Stimulated activated CD8-positive, alpha-beta memory T cell treated with anti-CD3 and anti-CD28 coated beads, Interleukin-12 subunit alpha, Interleukin-12 subunit beta, amount 100 ng/mL, for 24 hours (primary cell): ENCODE measurements at regions not wholly inside any gene's neighbourhood (a gene's known extent, or its start where the extent isn't known, plus 50 kb on each side); places are given as distances from the start of the nearest gene placed in this dataset.
"Not testable (repeated sequence)": the region's sequence is repeated elsewhere in the genome, so short reads cannot be mapped to it uniquely, and the experiment has no call there.

Source experiments
- DNase-seq: peaks from one replicate; pipeline ENCODE4 v3.0.0-alpha.2; 2020; ENCODE audit errors: extremely low read depth

DNA sequence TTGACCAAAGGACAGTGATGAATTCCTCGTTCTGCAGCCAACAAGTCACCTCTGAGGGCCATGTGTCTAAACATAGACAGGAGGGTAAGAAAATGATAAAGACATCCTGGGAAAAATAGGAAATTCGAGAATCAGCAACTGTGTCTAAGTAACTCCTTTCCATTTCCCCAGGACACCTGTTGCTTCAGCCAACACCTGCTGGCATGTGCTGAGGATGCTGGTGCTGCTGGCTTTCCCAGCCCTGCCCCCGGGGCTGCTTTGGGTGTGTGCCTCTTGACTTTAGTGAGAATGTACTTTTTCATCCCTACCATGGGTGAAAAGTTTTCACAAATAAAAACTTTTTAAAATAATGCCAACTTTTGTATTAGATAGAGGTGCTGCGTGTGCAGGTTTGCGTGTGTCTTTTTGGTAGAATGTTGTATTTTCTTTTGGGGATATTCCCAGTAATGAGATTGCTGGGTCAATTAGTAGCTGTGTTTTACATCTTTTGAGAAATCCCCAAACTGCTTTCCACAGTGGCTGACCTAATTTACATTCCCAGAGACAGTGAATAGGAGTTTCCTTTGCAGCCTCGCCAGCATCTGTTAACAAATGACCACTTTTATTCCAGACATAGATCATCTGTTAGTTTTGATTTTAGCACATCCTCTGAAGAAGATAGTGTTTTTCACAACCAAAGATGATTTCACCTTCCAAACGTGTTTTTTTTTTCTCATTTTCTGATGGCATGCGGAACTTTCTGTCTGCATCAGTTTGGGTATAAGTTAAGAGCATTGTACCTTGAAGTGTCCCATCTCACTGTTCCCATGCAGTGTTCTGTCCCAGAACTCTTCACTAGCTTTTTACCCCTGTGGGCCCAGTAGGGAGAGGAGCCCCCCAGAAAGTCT is 104.2 kb upstream of the ACBD5 start:
- DNase-seq = no peak

DNA sequence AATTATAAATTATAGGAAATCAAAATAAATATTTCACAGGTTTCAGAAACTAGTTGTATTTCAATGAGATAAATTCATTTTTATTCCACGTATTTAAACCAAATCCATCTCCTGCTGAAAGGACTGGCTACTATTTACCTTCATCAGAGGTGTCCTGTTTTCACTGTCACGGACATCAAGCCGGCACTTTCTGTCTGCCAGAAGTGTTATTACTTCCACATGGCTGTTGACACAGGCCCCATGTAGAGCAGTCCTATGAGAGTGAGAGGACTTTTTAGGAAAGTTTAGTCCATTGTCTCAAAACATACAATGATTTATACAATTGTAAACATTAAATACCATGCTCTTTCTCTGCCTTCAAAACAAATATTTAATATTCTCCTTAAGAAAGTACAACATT is 100.4 kb upstream of the ACBD5 start:
- no peak for DNase-seq

DNA sequence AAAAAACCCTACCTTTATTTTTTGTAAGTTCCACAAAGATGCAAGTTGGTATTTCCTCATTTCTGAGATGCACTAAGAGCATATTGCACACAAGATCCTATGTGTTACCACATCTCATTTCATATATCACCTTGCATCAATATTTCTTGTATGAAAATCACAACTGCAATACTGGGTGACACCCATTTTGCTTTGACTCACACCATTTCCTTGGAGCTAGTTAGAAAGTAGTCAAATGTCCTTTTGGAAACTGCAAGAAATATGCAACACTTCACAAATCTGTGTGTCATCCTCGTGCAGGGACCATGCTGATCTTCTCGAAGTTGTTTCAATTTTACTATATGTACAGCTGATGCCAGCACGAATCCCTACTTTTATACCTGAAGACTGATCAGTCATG is 94.6 kb upstream of the ACBD5 start:
- not testable (repeated sequence) for DNase-seq

DNA sequence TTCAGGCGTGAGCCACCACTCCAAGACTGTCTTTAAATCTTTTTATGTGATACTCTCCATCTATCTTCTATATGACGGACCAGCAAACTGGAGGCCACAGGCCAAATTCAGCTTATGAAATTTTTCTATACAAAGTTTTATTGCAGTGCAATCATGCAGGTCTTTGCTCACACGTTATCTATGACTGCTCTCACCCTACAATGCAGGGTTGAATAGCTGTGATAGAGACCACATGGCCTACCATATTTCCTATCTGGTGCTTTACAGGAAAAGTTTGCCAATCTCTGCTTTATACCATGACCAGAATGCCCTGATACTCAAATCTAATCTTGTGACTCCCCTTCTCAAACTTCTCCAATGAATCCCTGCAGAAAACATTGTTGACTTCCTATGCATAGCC is 89.5 kb upstream of the ACBD5 start:
- DNase-seq = no peak

DNA sequence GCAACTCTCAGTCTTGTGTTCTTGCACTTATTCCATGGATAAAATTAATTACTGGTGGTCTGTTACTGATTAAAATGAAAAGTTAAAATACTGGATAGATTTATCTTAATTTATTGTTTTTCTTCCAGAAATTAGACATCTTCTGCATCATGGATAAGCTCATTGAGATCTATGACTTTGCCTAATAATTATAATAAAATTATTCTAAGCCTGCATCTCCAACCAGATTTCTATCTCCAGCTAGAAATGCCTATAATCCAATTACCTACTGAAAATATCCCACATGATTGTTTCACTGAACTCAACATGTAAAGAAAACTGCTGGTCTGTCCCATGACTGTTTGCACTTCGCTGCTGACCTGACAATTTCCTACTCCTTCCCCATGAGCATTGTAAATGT is 88.3 kb upstream of the ACBD5 start:
- no peak for DNase-seq

DNA sequence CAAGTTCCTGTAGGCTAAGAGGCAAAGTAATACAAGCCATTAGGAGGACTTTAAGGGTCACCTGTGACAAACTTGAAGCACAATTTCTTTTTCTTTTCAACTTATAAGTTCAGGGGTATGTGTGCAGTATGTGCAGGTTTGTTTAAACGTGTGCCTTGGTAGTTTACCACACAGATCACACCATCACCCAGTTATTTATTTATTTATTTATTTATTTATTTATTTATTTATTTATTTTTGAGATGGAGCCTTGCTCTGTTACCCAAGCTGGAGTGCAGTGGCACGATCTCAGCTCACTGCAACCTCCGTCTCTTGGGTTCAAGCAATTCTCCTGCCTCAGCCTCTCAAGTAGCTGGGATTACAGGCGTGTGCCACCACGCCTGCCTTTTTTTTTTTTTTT is 86.2 kb upstream of the ACBD5 start:
- not testable (repeated sequence) for DNase-seq

DNA sequence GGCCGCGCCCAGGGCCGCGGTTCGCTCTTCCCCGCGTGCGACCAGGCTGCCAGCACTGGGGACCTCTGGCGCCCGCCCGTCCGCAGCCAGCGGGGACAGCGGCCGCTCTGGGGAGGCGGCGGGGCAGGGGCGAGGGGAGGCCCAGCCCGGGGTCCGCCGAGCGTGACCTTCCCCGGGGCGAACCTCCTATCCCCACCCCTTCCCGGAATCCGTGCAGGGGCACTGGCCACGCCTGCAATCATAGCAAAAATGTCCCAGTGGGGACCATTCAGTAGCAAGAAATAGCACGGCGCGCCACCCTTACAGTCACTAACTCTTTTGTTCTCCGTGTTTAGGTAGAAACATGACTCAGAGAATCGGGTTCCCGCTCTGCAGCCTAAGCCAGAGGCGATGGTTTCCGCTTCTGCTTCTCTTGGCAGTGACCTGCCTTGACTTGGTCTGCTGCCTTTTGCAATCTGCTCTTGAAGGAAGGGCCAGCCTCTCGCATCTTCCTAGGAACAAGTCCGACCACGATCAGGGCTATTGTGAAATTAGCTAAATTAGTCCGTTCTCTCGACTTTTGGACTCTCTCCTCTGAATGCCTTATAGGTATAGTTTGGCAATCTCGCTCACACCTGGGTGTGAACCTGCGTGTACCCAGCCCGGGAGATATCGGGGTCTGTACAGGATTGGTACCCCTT is 79.3 kb upstream of the ACBD5 start:
- no peak for DNase-seq

DNA sequence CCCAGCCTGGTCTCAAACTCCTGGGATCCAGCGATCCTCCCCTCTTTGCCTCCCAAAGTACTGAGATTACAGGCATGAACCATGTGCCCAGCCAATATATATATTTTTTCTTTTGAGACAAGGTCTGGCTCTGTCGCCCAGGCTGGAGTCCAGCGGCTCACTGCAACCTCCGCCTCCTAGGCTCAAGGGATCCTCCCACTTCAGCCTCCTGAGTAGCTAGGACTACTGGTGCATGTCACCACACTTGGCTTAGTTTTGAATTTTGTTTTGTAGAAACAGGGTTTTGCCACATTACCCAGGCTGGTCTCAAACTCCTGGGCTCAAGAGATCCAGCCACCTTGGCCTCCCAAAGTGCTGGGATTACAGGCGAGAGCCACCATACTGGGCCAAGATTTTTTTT is 78.5 kb upstream of the ACBD5 start:
- not testable (repeated sequence) for DNase-seq

DNA sequence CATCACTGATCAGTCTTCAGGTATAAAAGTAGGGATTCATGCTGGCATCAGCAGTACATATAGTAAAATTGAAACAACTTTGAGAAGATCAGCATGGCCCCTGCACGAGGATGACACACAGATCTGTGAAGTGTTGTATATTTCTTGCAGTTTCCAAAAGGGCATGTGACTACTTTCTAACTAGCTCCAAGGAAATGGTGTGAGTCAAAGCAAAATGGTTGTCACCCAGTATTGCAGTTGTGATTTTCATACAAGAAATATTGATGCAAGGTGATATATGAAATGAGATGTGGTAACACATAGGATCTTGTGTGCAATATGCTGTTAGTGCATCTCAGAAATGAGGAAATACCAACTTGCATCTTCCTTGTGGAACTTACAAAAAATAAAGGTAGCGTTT is 74.5 kb upstream of the ACBD5 start:
- not testable (repeated sequence) for DNase-seq

DNA sequence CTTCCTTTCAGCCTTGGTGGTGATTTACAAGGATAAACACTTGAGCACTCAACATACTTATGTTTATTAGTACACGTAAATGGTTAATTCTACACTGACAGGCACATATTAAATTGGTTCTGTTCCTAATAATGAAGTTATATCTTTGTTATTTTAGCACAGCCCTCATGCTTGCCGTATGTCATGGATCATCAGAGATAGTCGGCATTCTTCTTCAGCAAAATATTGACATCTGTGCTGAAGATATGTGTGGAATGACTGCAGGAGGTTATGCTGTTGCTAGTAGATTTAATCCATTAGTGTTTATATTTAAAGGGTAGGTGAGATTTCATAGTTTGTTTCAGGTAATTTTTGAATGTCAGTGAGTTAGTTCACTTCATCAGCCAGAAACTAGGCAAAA is 73.0 kb upstream of the ACBD5 start:
- DNase-seq = not testable (repeated sequence)

DNA sequence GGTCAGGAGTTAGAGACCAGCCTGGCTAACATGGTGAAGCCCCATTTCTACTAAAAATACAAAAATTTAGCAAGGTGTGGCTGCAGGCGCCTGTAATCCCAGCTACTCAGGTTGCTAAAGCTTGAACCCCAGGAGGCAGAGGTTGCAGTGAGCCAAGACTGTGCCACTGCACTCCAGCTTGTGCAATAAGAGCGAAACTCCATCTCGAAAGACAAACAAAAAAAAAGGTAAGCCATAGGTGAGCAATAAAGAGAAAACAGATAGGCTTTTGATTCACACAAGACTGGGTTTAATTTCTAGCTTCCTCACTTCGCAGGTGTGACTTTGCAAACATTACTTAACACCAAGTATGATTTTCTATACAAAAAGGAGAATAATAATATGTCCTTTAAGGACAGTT is 72.3 kb upstream of the ACBD5 start:
- DNase-seq = no peak

DNA sequence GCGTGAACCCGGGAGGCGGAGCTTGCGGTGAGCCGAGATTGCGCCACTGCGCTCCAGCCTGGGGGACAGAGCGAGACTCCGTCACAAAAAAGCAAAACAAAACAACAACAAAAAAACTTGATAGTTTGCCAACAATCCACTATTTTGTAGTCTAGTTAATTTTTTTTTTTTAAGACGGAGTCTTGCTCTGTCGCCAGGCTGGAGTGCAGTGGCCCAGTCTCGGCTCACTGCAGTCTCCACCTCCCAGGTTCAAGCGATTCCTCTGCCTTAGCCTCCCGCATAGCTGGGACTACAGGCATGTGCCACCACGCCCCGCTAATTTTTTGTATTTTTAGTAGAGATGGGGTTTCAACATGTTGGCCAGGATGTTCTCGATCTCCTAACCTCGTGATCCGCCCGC is 71.2 kb upstream of the ACBD5 start:
- not testable (repeated sequence) for DNase-seq

DNA sequence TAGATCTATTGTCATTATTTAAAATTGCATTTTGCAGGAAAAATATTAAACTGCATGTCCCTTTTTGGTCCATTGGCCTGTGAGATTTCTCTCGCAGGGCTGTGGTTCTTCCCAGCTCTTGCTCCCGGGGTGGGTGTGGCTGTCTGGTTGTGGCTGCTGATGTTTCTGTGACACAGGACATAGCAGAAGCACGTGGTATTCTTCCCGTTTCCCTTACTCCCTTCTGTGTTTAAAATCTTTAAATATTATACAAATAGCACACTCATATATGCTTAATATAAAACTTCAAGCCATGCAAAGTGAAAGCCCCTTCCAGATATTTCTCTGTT is 57.9 kb upstream of the ACBD5 start:
- DNase-seq = not testable (repeated sequence)

DNA sequence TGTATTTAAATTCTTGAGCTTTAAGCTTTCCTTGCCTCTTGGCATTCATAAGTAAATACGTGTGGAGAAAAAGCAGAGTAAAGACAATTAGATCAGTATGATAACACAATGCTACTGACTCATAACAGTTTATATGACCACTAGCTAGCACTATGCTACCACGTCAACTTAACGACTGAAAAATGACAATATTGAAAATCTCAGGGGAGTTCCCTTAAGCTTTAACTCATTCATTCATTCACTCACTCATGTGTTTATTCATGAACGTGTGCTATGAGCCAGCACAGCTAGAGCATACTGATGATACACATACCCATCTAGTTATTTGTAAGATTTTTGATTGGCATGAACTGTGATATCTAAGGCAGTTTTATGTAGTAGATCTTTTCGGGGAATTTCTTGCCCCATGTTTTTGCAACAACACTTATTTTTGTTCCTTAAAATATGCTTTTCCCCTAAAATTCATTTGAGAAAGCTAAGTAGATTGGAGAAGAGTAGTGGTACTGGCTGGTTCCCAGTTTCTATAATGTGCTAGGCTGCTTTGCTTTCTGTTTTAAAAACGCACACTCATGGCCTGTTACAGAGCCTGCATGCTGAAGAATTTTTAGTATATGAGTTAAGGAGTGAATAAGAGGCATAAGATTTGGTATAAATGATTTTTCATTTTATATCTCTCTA is 57.4 kb upstream of the ACBD5 start:
- DNase-seq = no peak

DNA sequence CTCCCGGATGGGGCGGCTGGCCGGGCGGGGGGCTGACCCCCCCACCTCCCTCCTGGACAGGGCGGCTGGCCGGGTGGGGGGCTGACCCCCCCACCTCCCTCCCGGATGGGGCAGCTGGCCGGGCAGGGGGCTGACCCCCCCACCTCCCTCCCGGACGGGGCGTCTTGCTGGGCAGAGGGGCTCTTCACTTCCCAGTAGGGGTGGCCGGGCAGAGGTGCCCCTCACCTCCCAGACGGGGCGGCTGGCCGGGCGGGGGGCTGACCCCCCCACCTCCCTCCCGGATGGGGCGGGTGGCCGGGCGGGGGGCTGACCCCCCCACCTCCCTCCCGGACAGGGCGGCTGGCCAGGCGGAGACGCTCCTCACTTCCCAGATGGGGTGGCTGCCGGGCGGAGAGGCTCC is 55.7 kb upstream of the ACBD5 start:
- not testable (repeated sequence) for DNase-seq

DNA sequence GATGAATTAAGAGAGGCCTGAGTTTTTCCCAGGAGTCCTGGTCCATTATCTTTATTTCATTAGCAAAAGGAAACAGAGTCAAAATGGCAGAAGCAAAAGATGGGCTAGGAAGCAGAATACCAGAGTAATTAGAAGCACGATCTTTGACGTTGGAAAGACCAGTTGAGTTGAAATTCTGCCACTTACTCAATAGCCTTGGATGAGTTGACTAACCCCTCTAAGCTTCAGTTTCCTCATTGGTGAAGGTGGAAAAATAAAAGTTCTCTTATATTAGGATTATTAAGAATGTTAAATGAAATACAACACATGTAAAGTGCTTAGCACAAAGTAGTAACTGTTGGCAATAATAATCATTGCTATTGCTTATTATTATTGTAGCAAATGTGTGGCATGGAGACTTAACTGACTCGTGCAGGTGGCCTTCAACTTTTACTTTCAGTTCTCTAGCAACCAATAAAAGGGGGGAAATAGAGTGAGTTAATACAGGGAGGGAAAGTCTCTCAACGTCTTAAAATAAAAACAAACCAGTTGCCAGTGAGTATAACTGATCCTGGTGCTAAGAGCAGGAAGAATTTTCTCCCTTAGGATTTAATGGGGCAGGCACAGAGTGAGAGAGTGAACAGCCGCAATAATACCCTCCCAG is 50.8 kb upstream of the ACBD5 start:
- not testable (repeated sequence) for DNase-seq
